NT2/D1 (cell line): ENCODE measurements at regions not wholly inside any gene's neighbourhood (a gene's known extent, or its start where the extent isn't known, plus 50 kb on each side); places are given as distances from the start of the nearest gene placed in this dataset.

Source experiments
- SUZ12 ChIP-seq: IDR thresholded peaks from 2 replicates; pipeline ENCODE4 v1.6.1; 2011; ENCODE audit not compliant: insufficient read length, insufficient read depth; ENCODE audit errors: extremely low read depth
- YY1 ChIP-seq: IDR thresholded peaks from 2 replicates; pipeline ENCODE4 v1.6.1; 2011; ENCODE audit not compliant: insufficient read length, insufficient read depth

- TF ChIP-seq YY1 = no peak
- no peak for TF ChIP-seq SUZ12
Observed at GRCh38 chr4:116092961-116093360, 979.5 kb upstream of the NDST4 start.
